ENCODE measurements at regions not wholly inside any gene's neighbourhood (a gene's known extent, or its start where the extent isn't known, plus 50 kb on each side); places are given as distances from the start of the nearest gene placed in this dataset.

DNA sequence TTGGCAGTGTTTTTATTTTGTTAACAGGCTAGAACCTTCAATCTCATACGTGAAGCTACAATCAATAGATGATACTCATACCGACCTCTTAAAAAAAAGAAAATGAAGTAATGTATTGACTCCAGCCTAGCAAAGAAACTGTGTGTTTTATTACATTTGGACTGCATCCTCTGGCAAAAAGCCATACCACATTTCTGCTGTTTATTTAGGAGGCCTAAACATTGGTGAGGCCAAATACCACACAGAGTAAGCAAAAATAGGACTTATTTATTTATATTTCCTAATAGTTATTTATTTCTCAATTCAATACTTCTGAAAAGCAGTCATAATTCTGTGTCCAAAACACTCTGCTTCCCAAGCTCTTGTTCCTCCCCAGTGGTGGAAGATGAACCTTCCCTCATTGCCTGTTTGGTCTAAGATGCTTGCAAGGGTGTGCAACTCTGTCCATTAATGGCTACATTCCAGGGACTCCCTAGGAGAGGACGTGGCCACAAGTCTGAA lies 398.8 kb upstream of the KLF6 start:
- WGBS (ENCODE audit: insufficient coverage): 95% methylated on average over 1 of the region's 3 CpGs
- Histone ChIP-seq H3K9me3 (ENCODE audit: control insufficient read depth, insufficient read depth, low read length) (no peaks in the 10 kb centered on the region), H3K4me3 (ENCODE audit: low read length) (no peak overlapping the region), H3K27ac (ENCODE audit: low read length) (no peak overlapping the region), H3K27me3 (ENCODE audit: control insufficient read depth, insufficient read depth, low read length) (no peaks in the 10 kb centered on the region), H3K36me3 (ENCODE audit: control insufficient read depth, insufficient read depth, low read length) (no peaks in the 10 kb centered on the region), H3K4me1 (ENCODE audit: control insufficient read depth, insufficient read depth, low read length) (no peaks in the 10 kb centered on the region)
- Mint-ChIP-seq H3K4me3 (no peak overlapping the region), H3K27ac (no peak overlapping the region), H3K36me3 (no peaks in the 10 kb centered on the region), H3K9me3 (no peaks in the 10 kb centered on the region), H3K27me3 (ENCODE audit: low read depth in 2 of 2) (no peaks in the 10 kb centered on the region), H3K4me1 (no peaks in the 10 kb centered on the region)
- intact Hi-C loops (cut with micrococcal nuclease): no loop called here
- ATAC-seq (no peak), DNase-seq (no peak)
- TF ChIP-seq, protein P1, sequence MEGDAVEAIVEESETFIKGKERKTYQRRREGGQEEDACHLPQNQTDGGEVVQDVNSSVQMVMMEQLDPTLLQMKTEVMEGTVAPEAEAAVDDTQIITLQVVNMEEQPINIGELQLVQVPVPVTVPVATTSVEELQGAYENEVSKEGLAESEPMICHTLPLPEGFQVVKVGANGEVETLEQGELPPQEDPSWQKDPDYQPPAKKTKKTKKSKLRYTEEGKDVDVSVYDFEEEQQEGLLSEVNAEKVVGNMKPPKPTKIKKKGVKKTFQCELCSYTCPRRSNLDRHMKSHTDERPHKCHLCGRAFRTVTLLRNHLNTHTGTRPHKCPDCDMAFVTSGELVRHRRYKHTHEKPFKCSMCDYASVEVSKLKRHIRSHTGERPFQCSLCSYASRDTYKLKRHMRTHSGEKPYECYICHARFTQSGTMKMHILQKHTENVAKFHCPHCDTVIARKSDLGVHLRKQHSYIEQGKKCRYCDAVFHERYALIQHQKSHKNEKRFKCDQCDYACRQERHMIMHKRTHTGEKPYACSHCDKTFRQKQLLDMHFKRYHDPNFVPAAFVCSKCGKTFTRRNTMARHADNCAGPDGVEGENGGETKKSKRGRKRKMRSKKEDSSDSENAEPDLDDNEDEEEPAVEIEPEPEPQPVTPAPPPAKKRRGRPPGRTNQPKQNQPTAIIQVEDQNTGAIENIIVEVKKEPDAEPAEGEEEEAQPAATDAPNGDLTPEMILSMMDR (IDR thresholded peaks at IDR 0.05): no peak

DNA sequence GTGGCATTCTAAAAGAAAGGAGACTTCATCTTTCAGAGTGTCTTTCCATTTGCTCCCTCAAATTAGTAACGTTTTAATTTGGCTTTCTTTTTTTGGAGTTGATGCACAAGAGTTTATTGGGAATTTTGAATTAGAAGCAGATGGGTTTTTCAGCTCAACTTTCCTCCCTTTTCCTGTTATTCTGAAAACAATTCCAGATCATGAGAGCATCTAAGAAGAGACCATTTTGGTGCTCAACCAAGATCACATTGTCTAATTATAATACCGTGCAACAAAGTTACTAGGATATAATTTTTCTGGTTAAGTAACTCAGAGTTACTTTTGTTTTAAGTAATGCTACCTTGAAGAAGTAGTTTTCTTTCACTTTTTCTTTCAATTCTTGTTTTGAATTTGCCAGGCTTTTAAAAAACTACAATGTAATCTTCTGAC lies 396.6 kb upstream of the KLF6 start:
- Histone ChIP-seq H3K4me1 (ENCODE audit: control insufficient read depth, insufficient read depth, low read length) (no peaks in the 10 kb centered on the region), H3K27me3 (ENCODE audit: control insufficient read depth, insufficient read depth, low read length) (no peaks in the 10 kb centered on the region), H3K4me3 (ENCODE audit: low read length) (no peak overlapping the region), H3K27ac (ENCODE audit: low read length) (no peak overlapping the region), H3K36me3 (ENCODE audit: control insufficient read depth, insufficient read depth, low read length) (no peaks in the 10 kb centered on the region), H3K9me3 (ENCODE audit: control insufficient read depth, insufficient read depth, low read length) (no peaks in the 10 kb centered on the region)
- Mint-ChIP-seq H3K4me1 (no peaks in the 10 kb centered on the region), H3K27ac (no peak overlapping the region), H3K27me3 (ENCODE audit: low read depth in 2 of 2) (no peaks in the 10 kb centered on the region), H3K9me3 (no peaks in the 10 kb centered on the region), H3K36me3 (no peaks in the 10 kb centered on the region), H3K4me3 (no peak overlapping the region)
- DNase-seq (no peak), ATAC-seq (no peak)
- no CpG with 5 or more reads among the region's 2 CpGs for WGBS (ENCODE audit: insufficient coverage)
- intact Hi-C loops (cut with micrococcal nuclease): no loop called here
- TF ChIP-seq, protein P1 (IDR thresholded peaks at IDR 0.05): no peak

DNA sequence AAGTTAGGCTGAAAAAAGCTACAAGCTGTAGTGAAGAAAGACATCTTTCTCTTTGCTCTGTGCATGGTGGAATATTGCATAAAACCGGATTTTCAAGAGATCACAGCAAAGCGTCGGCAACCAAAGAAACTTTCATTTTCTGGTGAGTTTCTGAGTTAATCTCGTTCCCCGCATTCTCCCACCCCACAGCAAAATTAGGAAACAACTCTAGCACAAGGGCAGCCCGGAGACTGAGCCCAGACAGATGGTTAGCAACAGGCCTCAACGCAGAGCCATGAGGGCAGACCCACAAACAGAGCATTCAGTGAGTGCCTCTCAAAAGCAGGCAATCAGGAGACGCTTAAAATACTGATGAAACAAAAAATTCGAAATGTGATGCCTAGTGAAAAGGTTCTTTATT lies 396.1 kb upstream of the KLF6 start:
- Histone ChIP-seq H3K9me3 (ENCODE audit: control insufficient read depth, insufficient read depth, low read length) (no peaks in the 10 kb centered on the region), H3K4me1 (ENCODE audit: control insufficient read depth, insufficient read depth, low read length) (no peaks in the 10 kb centered on the region), H3K4me3 (ENCODE audit: low read length) (no peak overlapping the region), H3K27me3 (ENCODE audit: control insufficient read depth, insufficient read depth, low read length) (no peaks in the 10 kb centered on the region), H3K27ac (ENCODE audit: low read length) (no peak overlapping the region), H3K36me3 (ENCODE audit: control insufficient read depth, insufficient read depth, low read length) (no peaks in the 10 kb centered on the region)
- no peaks in the 10 kb centered on the region for H3K9me3 Mint-ChIP-seq
- ATAC-seq (no peak), DNase-seq (no peak)
- no peak overlapping the region for H3K27ac Mint-ChIP-seq
- TF ChIP-seq, protein P1 (IDR thresholded peaks at IDR 0.05): no peak
- no peaks in the 10 kb centered on the region for H3K27me3 Mint-ChIP-seq (ENCODE audit: low read depth in 2 of 2)
- no peaks in the 10 kb centered on the region for H3K36me3 Mint-ChIP-seq
- H3K4me3 Mint-ChIP-seq: no peak overlapping the region
- 98% methylated on average over 8 of the region's 9 CpGs for WGBS (ENCODE audit: insufficient coverage)
- intact Hi-C loops (cut with micrococcal nuclease): no loop called here
- no peaks in the 10 kb centered on the region for H3K4me1 Mint-ChIP-seq

DNA sequence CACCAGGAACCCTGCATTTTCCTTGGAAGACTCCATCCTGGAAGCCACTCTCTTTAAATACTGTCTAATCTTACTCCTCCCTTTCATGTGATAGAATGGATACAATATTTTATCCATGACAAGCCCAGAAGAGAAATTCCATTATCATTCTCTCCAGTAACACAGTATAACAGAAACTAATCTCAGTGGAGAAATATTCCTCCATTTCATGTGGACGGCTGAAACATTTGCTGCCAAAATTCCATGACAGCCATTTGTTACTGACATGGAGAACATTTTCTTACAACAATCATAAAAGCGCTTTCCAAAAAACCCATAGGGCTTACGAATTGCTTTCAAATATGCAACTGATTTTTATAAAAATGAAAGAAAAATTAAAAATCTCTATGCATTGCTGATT lies 392.8 kb upstream of the KLF6 start:
- TF ChIP-seq, protein P1 (IDR thresholded peaks at IDR 0.05): no peak
- Histone ChIP-seq H3K27me3 (ENCODE audit: control insufficient read depth, insufficient read depth, low read length) (no peaks in the 10 kb centered on the region), H3K36me3 (ENCODE audit: control insufficient read depth, insufficient read depth, low read length) (no peaks in the 10 kb centered on the region), H3K27ac (ENCODE audit: low read length) (no peak overlapping the region), H3K4me3 (ENCODE audit: low read length) (no peak overlapping the region), H3K9me3 (ENCODE audit: control insufficient read depth, insufficient read depth, low read length) (no peaks in the 10 kb centered on the region), H3K4me1 (ENCODE audit: control insufficient read depth, insufficient read depth, low read length) (no peaks in the 10 kb centered on the region)
- ATAC-seq: no peak
- no peak overlapping the region for H3K4me3 Mint-ChIP-seq
- H3K4me1 Mint-ChIP-seq: no peaks in the 10 kb centered on the region
- WGBS (ENCODE audit: insufficient coverage): 100% methylated on average over 1 of the region's 3 CpGs
- H3K27me3 Mint-ChIP-seq (ENCODE audit: low read depth in 2 of 2): peaks cover 0 to 8% of the 10 kb centered on the region in 2 donors
- no peak for DNase-seq
- no peaks in the 10 kb centered on the region for H3K9me3 Mint-ChIP-seq
- H3K36me3 Mint-ChIP-seq: no peaks in the 10 kb centered on the region
- no peak overlapping the region for H3K27ac Mint-ChIP-seq
- intact Hi-C loops (cut with micrococcal nuclease): no loop called here

All from natural killer cell (primary cell).